Esophagus muscularis mucosa (tissue), 4 donors: ENCODE measurements at regions not wholly inside any gene's neighbourhood (a gene's known extent, or its start where the extent isn't known, plus 50 kb on each side); places are given as distances from the start of the nearest gene placed in this dataset.

ENCODE experiments used
- EP300 ChIP-seq: sonication (generic); formaldehyde crosslinking; IDR thresholded peaks from one replicate; pipeline ENCODE4 v1.6.1; 2017; ENCODE audit warnings: antibody characterized with exemption
- POLR2A ChIP-seq: fragments of 450-650 bp; IDR thresholded peaks from one replicate; pipeline ENCODE4 v1.6.1; 2017; ENCODE audit warnings: antibody characterized with exemption, moderate library complexity, mild to moderate bottlenecking, low read depth
- POLR2AphosphoS5 ChIP-seq, 2 donors: sonication (generic); formaldehyde crosslinking; IDR thresholded peaks; one replicate each; pipeline ENCODE4 v1.6.1; 2017; ENCODE audit warnings: antibody characterized with exemption in 2 of 2
- TF ChIP-seq, protein P1 (sequence below), 3 experiments: fragments of 200-600 bp in 2 of 3; fragments of 450-650 bp in 1 of 3; sonication (generic) in 2 of 3; IDR thresholded peaks; one replicate each; pipeline ENCODE4 v1.5.1; 2017 to 2019; ENCODE audit warnings: antibody characterized with exemption in 3 of 3, mild to moderate bottlenecking in 2 of 3, moderate library complexity in 1 of 3

DNA sequence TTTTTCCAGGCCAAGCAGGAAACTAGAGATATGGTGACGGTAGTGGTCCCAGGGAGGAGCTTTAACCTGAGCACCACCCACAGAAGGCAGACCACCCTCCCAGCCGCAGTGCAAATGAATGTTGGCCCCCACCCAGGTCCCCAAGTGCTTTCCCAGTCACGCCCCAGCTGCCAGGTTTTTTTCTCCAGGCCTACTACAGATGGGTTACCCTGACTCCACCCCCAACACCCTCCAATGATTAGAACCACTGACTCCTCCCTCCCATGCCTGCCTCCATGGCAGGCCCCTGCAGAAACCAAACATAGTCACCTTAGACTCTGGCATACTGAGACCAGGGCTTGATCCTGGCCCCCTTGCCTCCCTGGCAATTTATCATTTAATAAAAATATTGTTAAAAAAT is 58.7 kb upstream of the CHST1 start:
- TF ChIP-seq, protein P1, sequence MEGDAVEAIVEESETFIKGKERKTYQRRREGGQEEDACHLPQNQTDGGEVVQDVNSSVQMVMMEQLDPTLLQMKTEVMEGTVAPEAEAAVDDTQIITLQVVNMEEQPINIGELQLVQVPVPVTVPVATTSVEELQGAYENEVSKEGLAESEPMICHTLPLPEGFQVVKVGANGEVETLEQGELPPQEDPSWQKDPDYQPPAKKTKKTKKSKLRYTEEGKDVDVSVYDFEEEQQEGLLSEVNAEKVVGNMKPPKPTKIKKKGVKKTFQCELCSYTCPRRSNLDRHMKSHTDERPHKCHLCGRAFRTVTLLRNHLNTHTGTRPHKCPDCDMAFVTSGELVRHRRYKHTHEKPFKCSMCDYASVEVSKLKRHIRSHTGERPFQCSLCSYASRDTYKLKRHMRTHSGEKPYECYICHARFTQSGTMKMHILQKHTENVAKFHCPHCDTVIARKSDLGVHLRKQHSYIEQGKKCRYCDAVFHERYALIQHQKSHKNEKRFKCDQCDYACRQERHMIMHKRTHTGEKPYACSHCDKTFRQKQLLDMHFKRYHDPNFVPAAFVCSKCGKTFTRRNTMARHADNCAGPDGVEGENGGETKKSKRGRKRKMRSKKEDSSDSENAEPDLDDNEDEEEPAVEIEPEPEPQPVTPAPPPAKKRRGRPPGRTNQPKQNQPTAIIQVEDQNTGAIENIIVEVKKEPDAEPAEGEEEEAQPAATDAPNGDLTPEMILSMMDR (IDR thresholded peaks at IDR 0.05): no peak
- no peak for TF ChIP-seq POLR2A
- TF ChIP-seq POLR2AphosphoS5 (IDR thresholded peaks at IDR 0.05): no peak
- TF ChIP-seq EP300: no peak
